ENCODE measurements at regions not wholly inside any gene's neighbourhood (a gene's known extent, or its start where the extent isn't known, plus 50 kb on each side); places are given as distances from the start of the nearest gene placed in this dataset.

DNA sequence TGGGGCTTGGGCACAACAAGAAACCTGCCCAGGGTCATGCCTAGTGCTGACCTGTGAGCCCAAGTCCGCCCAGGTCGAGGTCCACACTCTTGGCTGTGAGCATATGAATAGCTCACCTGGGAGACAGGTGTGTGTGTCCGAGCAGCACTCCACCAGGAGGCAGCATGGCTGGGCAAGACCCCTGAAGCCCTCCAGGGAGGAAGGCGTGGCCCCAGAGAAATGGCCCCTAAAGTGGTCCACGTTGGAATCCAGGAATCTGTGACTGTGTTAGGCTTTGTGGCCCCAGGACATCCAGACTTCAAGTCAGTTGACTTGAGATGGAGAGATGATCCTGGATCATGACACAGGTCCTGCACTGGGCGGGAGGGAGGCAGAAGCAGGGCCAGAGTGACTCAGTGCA, 138.8 kb downstream of the CPZ start:
- no peak for DNase-seq (ENCODE audit: extremely low spot score)
- TF ChIP-seq, protein P1, sequence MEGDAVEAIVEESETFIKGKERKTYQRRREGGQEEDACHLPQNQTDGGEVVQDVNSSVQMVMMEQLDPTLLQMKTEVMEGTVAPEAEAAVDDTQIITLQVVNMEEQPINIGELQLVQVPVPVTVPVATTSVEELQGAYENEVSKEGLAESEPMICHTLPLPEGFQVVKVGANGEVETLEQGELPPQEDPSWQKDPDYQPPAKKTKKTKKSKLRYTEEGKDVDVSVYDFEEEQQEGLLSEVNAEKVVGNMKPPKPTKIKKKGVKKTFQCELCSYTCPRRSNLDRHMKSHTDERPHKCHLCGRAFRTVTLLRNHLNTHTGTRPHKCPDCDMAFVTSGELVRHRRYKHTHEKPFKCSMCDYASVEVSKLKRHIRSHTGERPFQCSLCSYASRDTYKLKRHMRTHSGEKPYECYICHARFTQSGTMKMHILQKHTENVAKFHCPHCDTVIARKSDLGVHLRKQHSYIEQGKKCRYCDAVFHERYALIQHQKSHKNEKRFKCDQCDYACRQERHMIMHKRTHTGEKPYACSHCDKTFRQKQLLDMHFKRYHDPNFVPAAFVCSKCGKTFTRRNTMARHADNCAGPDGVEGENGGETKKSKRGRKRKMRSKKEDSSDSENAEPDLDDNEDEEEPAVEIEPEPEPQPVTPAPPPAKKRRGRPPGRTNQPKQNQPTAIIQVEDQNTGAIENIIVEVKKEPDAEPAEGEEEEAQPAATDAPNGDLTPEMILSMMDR (IDR thresholded peaks at IDR 0.05; ENCODE audit: control extremely low read depth, extremely low read depth, low read depth, missing control alignments), result no peak
- ChIA-PET CTCF (no interaction called here), POLR2A (no interaction called here)

DNA sequence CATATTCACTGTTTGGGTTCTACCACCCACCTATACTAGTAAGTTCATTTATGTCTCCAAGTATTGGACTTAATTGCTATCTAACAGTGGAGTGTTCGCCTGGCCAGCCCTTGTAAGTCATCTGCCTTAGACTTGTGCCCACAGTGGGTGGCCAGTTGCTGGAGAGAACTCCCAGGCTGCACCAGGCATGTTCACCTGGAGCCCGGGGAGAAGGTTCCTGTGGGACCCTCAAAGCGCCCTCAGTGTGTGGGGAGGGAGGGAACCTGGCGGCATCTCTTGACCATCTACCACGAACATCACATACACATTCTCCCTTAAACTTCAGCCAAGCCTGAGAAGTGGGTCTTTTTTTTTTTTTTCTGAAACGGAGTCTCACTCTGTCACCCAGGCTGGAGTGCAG, 138.1 kb downstream of the CPZ start:
- POLR2A ChIA-PET, result no interaction called here
- TF ChIP-seq, protein P1 (IDR thresholded peaks at IDR 0.05; ENCODE audit: control extremely low read depth, extremely low read depth, low read depth, missing control alignments), result no peak
- DNase-seq (ENCODE audit: extremely low spot score), result no peak
- CTCF ChIA-PET, result no interaction called here

DNA sequence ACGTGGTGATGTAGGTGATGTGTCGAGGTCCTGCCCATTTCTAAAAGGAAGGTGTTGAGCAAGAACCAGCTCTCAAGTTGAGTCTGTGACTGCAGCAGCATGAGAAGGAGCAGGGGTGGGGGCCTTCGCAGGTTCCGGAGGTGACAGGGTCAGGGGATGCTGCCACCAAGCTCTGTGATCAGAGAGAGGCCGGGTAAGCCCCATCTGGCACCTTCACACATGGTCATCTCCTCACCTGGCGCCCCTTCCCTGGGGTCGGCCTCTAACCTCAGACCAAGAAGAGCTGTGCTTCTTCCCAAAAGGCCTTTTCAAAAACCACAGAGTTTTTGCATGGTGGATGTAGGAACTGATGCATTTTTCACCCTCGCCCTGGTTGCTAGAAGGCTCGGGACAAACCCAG, 137.6 kb downstream of the CPZ start:
- no peak for DNase-seq (ENCODE audit: extremely low spot score)
- ChIA-PET POLR2A (no interaction called here), CTCF (no interaction called here)
- TF ChIP-seq, protein P1 (IDR thresholded peaks at IDR 0.05; ENCODE audit: control extremely low read depth, extremely low read depth, low read depth, missing control alignments), result no peak

DNA sequence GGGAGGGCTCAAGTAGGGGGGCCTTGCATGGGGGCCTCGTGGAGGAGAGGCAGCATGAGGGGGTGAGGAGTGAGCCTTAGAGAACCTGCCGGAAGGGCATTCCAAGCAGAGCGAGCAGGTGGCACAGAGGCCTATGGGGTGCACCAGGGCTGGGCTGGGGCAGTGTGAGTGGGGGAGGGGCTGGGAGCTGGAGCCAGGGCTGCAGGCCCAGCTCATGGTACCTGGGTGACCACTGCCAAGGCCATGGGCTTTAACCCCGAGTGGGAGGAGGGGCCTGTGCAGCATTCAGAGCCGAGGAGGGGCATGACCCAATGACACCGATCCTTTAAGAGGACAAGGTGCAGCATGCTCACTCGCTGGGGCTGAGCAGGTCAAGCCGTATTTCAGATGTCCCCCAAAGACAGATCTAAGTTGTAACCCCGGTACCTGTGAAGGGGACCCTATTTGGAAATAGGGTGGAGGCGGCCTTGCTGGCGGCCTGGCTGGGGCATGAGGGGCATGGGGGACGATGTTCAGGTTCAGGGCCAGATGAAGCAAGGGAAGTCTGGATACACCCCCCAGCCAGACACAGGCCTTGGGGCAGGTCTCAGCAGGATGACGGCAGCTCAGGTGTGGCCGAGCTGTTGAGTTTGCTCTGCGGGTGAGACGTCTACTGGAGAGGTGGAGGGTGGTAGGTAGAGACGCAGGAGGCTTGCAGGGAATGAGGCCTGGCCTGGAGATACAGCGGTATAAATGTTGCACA, 137.0 kb downstream of the CPZ start:
- POLR2A ChIA-PET, result no interaction called here
- TF ChIP-seq, protein P1 (IDR thresholded peaks at IDR 0.05; ENCODE audit: control extremely low read depth, extremely low read depth, low read depth, missing control alignments), result no peak
- no peak for DNase-seq (ENCODE audit: extremely low spot score)
- CTCF ChIA-PET, result no interaction called here

DNA sequence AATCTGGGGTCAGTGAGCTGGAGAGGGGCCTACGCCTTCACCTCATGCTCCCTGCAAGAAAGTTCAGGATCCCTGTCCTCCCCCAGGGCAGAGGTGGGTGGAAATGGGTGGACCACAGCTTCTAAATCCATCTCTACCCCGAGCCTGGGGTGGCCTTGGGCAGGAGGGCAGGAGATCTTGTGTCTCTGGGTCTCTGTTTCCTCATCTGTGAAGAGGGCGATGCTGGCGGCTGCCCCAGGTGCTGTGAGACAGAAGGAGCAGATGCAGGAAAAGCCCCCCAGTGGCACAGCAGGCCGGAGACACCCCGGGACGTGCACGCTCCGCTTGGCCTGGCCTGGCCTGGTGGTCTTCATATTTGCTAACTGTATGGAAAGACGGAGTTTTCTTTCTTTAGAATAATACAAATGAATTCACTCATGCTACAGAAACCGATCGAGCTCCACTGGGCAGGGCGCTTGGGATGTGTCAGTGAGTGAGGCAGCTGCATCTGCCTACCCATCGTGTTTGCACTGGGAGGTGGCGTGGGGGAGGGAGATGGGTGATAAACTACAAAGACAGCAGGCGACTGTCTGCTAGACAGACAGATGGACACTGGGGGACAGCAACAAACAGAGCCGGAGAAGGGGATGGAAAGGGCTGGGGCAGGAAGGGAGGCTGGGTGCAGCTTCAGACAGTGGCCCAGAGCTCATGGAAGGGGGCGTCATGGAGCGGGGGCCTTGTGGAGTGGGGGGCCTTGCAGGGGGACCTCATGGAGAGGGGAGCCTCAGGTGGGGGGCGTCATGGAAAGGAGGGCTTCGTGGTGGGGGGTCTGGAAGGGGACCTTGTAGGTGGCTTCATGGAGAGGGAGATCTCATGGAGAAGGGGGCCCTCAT, 136.2 kb downstream of the CPZ start:
- ChIA-PET POLR2A (no interaction called here), CTCF (no interaction called here)
- TF ChIP-seq, protein P1 (IDR thresholded peaks at IDR 0.05; ENCODE audit: control extremely low read depth, extremely low read depth, low read depth, missing control alignments), result no peak
- DNase-seq (ENCODE audit: extremely low spot score), result no peak

DNA sequence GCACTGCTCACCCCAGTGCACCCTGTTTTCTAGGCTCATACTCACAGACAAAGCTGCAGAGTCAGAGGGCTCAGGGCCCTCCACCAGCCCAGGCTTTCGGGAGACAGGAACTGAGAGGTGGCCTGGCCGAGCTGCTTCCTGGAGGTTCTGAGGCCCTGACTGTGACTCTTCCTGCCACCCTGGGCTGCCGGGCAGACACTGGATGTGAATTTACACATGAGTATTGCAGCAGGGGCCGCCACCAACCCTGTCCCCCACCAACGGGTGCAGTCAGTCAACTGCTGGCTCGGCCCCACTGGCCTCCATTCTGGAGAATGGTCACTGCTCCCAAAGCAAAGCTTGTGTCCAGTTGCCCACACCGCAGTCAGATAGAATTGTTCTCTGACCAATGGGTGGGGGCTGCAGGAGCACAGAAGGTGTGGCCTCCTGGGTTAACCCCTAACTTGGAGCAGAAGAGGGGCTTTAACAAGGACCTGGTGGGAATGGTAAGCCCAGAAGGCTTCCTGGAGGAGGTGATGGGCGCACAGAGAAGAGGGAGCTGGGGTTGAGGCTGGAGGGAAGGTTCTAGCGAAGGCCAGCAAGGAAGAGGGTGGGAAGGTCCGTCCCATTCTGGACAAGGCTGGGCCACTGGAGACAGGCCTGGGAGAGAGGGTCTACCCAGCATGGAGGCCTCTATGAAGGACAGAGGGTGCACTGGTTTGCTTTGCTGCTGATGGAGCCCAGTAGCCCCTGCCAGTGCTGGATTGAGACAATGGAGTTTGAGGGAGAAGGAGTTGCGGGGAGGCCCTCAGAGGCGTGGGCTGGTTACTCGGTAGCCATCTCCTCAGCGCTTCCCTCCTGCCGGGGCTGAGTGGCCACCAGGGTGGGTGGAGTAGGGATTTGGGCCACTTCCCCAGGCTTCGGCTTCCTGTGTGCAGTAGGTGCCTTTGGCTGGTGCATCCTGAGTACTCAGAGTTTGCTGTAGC, 135.3 kb downstream of the CPZ start:
- CTCF ChIA-PET, result no interaction called here
- POLR2A ChIA-PET, result no interaction called here

More for the DNA sequence above, 135.3 kb downstream of the CPZ start:
- TF ChIP-seq, protein P1 (IDR thresholded peaks at IDR 0.05; ENCODE audit: control extremely low read depth, extremely low read depth, low read depth, missing control alignments), result no peak
- DNase-seq (ENCODE audit: extremely low spot score), result no peak

Measured in GM10248 (cell line).